SK-N-MC (cell line): ENCODE measurements at regions not wholly inside any gene's neighbourhood (a gene's known extent, or its start where the extent isn't known, plus 50 kb on each side); places are given as distances from the start of the nearest gene placed in this dataset.

Experiments used
- DNase-seq: peaks from one replicate; pipeline ENCODE4 v3.0.0-alpha.2; 2011; ENCODE audit warnings: low read depth, low spot score
- H3K27ac ChIP-seq: fragments of 200-600 bp; sonication (generic); 2 replicates; pipeline ENCODE4 v1.5.1; 2016; ENCODE audit warnings: mixed run types
- H3K36me3 ChIP-seq: fragments of 200-600 bp; sonication (generic); 2 replicates; pipeline ENCODE4 v1.6.1; 2017; ENCODE audit warnings: antibody characterized with exemption, low read length, mixed read lengths; ENCODE audit not compliant: insufficient read depth
- H3K4me3 ChIP-seq: fragments of 200-600 bp; sonication (generic); 2 replicates; pipeline ENCODE4 v1.5.1; 2016
- H3K9ac ChIP-seq: fragments of 200-600 bp; sonication (generic); 2 replicates; pipeline ENCODE4 v1.8.0; 2017; ENCODE audit warnings: mixed run types, mixed read lengths; ENCODE audit not compliant: insufficient read length
- H3K9me3 ChIP-seq: fragments of 200-600 bp; sonication (generic); 2 replicates; pipeline ENCODE4 v1.6.1; 2017; ENCODE audit warnings: low read depth, mild to moderate bottlenecking, antibody characterized with exemption, low read length, moderate library complexity, mixed read lengths
- EZH2 ChIP-seq: fragments of 200-600 bp; sonication (generic); IDR thresholded peaks from one replicate; pipeline ENCODE4 v1.6.1; 2017; ENCODE audit warnings: antibody characterized with exemption
- FOXP2 ChIP-seq: optimal IDR thresholded peaks from 2 replicates; pipeline ENCODE3; 2011; ENCODE audit warnings: mild to moderate bottlenecking, moderate library complexity; ENCODE audit not compliant: insufficient read depth; ENCODE audit errors: extremely low read length, control extremely low read depth
- POLR2AphosphoS5 ChIP-seq: IDR thresholded peaks from 2 replicates; pipeline ENCODE4 v1.6.1; 2012; ENCODE audit warnings: mild to moderate bottlenecking, low read depth, low read length, borderline replicate concordance

DNA sequence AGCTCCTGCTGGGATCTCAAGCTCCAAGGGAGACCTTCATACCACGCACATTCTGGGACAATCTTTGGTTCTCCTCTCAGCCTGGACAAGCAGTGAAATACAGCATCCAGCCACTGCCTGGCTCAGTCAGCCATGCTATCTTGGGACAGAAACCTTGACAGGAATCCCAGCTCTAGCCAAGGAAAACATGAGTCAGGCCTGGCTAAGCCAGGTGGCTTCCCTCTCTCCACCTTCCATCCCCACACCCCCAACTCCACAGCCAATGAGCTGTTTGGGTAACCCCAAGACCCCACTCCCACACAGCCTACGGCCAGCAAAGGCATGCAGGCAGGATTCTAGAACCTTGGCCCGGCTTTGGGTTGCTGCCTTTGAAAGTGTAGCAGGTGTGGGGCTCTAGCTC, 64.9 kb downstream of the MCFD2 start:
- no peak overlapping the region for H3K27ac ChIP-seq
- no peaks in the 10 kb centered on the region for H3K36me3 ChIP-seq
- no peak overlapping the region for H3K9ac ChIP-seq
- no peak overlapping the region for H3K4me3 ChIP-seq
- H3K9me3 ChIP-seq = no peaks in the 10 kb centered on the region
- TF ChIP-seq FOXP2 (no peak), POLR2AphosphoS5 (no peak), EZH2 (no peak)
- no peak for DNase-seq

- H3K27ac ChIP-seq = no peak overlapping the region
- DNase-seq = no peak
- TF ChIP-seq POLR2AphosphoS5 (no peak), EZH2 (no peak)
- no peak overlapping the region for H3K9ac ChIP-seq
- H3K9me3 ChIP-seq = no peaks in the 10 kb centered on the region
- H3K36me3 ChIP-seq = no peaks in the 10 kb centered on the region
- H3K4me3 ChIP-seq = no peak overlapping the region
These were observed 65.7 kb downstream of the MCFD2 start for GRCh38 chr2:46849721-46850556.

GRCh38 chr2:46849046-46849715, 66.4 kb downstream of the MCFD2 start:
- TF ChIP-seq EZH2 = no peak
- no peak for TF ChIP-seq POLR2AphosphoS5
- no peak for TF ChIP-seq FOXP2
- Histone ChIP-seq H3K27ac (no peak overlapping the region), H3K4me3 (no peak overlapping the region), H3K9ac (no peak overlapping the region), H3K36me3 (no peaks in the 10 kb centered on the region), H3K9me3 (no peaks in the 10 kb centered on the region)
- DNase-seq = no peak

DNA sequence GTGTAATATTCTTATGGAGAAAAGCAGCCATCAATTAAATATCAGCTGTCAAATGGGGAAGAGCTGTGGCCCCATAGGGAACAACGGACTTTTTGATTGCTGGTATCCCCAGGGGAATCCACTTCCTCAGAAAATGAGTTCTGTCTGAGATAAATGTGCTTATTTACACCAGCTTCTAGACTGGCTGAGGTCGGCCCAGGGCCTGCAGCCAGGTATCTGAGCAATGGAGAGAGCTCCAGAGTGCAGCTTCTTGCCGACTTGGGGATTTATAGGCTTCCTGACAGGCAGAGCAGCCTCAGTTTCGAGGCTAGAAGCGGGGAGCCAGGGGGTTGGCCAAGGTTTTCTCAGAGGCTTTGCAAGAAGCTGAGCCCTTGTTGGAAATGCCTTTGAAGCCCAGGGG, 67.2 kb downstream of the MCFD2 start:
- Histone ChIP-seq H3K36me3 (no peaks in the 10 kb centered on the region), H3K27ac (no peak overlapping the region), H3K9me3 (no peaks in the 10 kb centered on the region), H3K4me3 (no peak overlapping the region), H3K9ac (no peak overlapping the region)
- TF ChIP-seq EZH2 (no peak), FOXP2 (no peak), POLR2AphosphoS5 (no peak)
- no peak for DNase-seq

DNA sequence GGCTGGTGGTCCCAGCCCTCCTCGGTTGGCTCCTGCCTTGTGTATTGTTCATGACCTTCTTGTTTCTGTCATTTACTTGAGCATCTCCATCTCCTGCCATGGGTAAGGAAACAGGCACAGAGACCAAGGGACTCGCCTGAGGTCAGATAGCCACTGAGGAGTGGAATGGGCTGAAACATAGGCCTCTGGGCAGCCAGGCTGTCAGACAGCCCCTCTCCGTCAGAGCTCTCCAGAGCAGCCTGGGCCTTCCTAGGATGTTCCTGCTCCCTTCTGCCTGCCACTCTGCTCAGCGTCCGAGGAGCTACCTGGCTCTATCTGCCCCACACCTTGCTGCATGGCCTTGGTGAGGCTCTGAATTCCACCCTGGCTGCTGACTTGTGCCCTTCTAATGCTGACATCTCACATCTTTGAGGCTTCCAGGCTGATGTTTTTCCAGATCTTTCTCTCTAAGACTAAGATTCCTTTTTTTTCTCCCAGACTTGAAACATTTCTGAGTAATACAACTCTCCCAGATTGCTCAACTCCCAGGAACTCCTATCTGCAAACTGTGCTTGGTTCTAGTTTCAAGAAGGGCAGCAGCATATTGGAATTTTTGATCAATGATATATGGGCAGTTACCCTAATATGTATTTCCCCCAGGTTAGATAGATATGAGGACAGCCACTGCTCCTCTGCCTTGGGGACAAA, 67.7 kb downstream of the MCFD2 start:
- DNase-seq = no peak
- H3K9ac ChIP-seq = no peak overlapping the region
- no peaks in the 10 kb centered on the region for H3K36me3 ChIP-seq
- no peak overlapping the region for H3K4me3 ChIP-seq
- no peak overlapping the region for H3K27ac ChIP-seq
- no peaks in the 10 kb centered on the region for H3K9me3 ChIP-seq
- TF ChIP-seq EZH2 (no peak), FOXP2 (no peak)

- TF ChIP-seq FOXP2 (no peak), EZH2 (no peak), POLR2AphosphoS5 (no peak)
- Histone ChIP-seq H3K9ac (no peak overlapping the region), H3K36me3 (no peaks in the 10 kb centered on the region), H3K4me3 (no peak overlapping the region), H3K9me3 (no peaks in the 10 kb centered on the region), H3K27ac (no peak overlapping the region)
- DNase-seq = no peak
These were observed 68.4 kb downstream of the MCFD2 start for GRCh38 chr2:46847185-46847710.

DNA sequence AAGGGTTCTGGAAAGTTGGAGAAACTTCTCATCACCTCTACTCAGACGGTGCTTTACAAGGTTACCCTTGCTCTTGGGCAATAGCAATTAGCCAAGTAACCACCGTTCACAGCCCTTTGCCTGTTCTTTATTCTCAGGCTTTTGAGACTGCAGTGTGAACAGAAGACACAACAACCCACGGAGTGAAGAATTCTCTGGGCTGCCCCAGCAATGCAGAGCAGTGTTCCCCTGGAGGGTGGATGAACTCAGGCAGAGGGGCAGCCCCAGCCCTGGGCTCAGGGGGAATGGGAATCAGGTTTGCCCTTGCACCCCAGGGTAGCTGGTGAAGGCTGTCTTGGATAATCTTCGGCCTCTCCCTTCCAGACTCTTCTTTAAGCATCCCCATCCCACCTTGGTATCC, 69.1 kb downstream of the MCFD2 start:
- TF ChIP-seq POLR2AphosphoS5 = no peak
- no peak for TF ChIP-seq FOXP2
- no peak for TF ChIP-seq EZH2
- H3K27ac ChIP-seq = no peak overlapping the region
- H3K9ac ChIP-seq = no peak overlapping the region
- no peak for DNase-seq
- H3K36me3 ChIP-seq = no peaks in the 10 kb centered on the region
- no peaks in the 10 kb centered on the region for H3K9me3 ChIP-seq
- no peak overlapping the region for H3K4me3 ChIP-seq
